ENCODE measurements at regions not wholly inside any gene's neighbourhood (a gene's known extent, or its start where the extent isn't known, plus 50 kb on each side); places are given as distances from the start of the nearest gene placed in this dataset.

DNA sequence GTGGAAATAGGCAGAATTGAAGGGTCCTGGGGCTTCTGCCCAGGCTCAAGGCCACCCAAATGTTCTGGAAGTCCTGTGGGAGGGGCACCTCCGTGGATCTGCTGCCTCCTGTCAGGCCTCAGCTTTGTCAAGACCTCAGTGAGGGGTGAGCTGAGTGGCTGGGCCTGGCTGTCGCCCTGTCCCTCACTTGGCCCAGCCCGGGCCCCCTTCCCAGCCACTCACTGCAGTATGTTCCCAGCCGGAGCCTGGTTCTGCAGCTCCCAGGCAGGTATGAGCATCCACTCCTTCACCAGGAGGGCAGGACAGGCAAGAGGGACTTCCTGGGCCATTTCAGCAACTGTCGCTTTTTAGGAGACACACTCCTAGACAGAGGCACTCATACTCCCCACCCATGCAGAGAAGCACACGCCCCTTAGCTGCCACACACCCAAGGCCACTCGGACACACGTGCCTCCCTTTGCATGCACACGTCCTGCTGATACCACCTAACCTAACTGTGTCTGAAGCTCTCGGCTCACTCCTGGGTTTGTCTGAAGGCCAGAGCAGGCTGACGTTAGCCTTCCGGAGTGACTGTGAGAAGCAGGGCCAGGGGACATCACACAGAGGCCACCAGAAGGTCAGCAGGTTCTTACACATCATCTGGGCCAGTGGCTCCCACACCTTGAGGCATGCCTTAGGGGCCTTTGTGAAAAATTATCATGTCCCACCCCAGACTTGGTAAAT, 72.2 kb upstream of the COL13A1 start:
- POLR2A ChIA-PET: interaction anchor here (1.9 kb wide), 1 partner anchor 31 kb away, joined by 11 read pairs; no protein-coding TSS in a partner anchor
- DNase-seq (ENCODE audit: low read depth, low spot score): no peak
- H3K27me3 ChIP-seq (ENCODE audit: control insufficient read depth, insufficient read depth, low read length): peaks cover 8% of the 10 kb centered on the region
- no peak overlapping the region for H3K4me3 ChIP-seq (ENCODE audit: low read depth, low read length)
- H3K9me3 ChIP-seq (ENCODE audit: control insufficient read depth, insufficient read depth, low read length): no peaks in the 10 kb centered on the region
- CTCF ChIA-PET: interaction anchor here (1.6 to 6.5 kb wide), 5 partner anchors 9 to 185 kb away, joined by 3 to 44 read pairs (median 13); no protein-coding TSS in a partner anchor
- H3K27ac ChIP-seq (ENCODE audit: low read depth, low read length): no peak overlapping the region
- TF ChIP-seq, protein P1, sequence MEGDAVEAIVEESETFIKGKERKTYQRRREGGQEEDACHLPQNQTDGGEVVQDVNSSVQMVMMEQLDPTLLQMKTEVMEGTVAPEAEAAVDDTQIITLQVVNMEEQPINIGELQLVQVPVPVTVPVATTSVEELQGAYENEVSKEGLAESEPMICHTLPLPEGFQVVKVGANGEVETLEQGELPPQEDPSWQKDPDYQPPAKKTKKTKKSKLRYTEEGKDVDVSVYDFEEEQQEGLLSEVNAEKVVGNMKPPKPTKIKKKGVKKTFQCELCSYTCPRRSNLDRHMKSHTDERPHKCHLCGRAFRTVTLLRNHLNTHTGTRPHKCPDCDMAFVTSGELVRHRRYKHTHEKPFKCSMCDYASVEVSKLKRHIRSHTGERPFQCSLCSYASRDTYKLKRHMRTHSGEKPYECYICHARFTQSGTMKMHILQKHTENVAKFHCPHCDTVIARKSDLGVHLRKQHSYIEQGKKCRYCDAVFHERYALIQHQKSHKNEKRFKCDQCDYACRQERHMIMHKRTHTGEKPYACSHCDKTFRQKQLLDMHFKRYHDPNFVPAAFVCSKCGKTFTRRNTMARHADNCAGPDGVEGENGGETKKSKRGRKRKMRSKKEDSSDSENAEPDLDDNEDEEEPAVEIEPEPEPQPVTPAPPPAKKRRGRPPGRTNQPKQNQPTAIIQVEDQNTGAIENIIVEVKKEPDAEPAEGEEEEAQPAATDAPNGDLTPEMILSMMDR (IDR thresholded peaks at IDR 0.05; ENCODE audit: low read depth, low read length): no peak

DNA sequence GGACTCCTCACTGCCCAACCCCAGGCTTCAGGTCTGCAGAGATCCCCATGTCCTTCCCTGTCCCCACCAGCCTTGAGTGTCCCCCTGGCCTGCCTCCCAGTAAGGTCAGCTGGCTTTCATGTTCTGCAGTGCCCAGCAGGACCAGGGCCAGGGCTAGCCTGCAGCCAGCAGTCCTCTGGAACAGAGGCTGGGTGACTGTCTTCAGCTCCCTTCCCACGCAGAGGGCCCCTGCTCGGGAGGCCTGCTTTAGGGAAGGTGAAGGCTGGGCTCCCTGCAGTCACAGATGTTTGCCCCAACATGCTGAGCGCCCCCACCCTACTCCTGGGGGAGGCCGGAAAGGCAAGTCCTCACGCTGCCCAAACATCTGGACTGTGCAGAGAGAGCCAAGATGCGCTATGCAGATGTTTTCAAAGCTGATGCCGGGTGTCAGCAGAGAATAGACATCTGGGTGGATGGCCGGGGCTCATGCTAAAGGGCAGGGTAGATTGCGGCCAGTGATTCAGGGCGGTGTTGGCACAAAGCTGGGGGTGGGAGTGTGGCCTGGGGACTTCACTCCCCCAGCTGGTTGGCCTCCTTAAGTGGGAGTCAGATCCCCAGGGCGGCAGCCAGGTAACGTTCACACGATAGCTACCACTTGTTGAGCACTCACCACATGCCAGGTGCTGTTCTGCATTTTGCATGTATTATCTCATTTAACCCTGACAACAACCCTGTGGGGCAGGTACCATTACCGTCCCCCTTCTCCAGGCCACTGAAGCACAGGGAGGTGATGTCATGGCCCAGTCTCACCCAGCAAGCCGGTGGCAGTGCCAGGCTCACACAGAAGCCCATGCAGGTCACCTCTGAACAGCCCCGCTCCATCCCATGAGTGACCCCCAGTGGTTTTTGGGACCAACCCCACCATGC, 71.2 kb upstream of the COL13A1 start:
- Histone ChIP-seq H3K27ac (ENCODE audit: low read depth, low read length) (peak overlapping the region; percentile 87), H3K9me3 (ENCODE audit: control insufficient read depth, insufficient read depth, low read length) (no peaks in the 10 kb centered on the region), H3K4me3 (ENCODE audit: low read depth, low read length) (no peak overlapping the region), H3K27me3 (ENCODE audit: control insufficient read depth, insufficient read depth, low read length) (no peaks in the 10 kb centered on the region)
- peak; percentile 64 for DNase-seq (ENCODE audit: low read depth, low spot score)
- ChIA-PET CTCF (interaction anchor here (0.6 to 6.5 kb wide), 6 partner anchors 8 to 184 kb away, joined by 3 to 44 read pairs (median 8); no protein-coding TSS in a partner anchor), POLR2A (interaction anchor here (0.8 to 1.9 kb wide), 3 partner anchors 10 to 44 kb away, joined by 4 to 11 read pairs (median 5); no protein-coding TSS in a partner anchor)
- TF ChIP-seq, protein P1 (IDR thresholded peaks at IDR 0.05; ENCODE audit: low read depth, low read length): no peak

DNA sequence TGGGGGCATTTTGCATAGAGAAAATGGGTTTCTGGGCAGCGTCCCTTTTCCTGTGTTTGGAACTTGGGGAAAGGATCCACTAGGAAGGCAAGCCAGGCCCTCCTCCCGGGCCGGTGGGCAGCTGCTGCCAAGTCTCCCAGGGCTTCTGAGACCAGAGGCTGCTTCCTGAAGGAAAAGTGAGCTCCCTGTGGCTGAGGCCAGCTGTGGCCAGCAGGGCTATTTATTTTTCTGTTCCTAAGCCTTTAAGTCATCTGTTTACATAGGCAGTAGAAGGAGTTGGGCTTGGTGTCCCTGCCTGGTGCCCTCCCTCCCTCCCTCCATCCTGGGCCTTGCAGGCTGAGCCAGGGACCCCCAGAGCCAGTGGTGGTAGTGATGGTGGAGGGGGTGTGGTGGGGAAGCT, 70.5 kb upstream of the COL13A1 start:
- TF ChIP-seq, protein P1 (IDR thresholded peaks at IDR 0.05; ENCODE audit: low read depth, low read length): peak; percentile 20
- Histone ChIP-seq H3K27ac (ENCODE audit: low read depth, low read length) (peak overlapping the region; percentile 87), H3K27me3 (ENCODE audit: control insufficient read depth, insufficient read depth, low read length) (no peaks in the 10 kb centered on the region), H3K9me3 (ENCODE audit: control insufficient read depth, insufficient read depth, low read length) (no peaks in the 10 kb centered on the region), H3K4me3 (ENCODE audit: low read depth, low read length) (no peak overlapping the region)
- POLR2A ChIA-PET: interaction anchor here (0.7 to 1.9 kb wide), 6 partner anchors 9 to 45 kb away, joined by 3 to 11 read pairs (median 4); no protein-coding TSS in a partner anchor
- DNase-seq (ENCODE audit: low read depth, low spot score): peak; percentile 83
- CTCF ChIA-PET: interaction anchor here (0.6 to 2.3 kb wide), 8 partner anchors 8 to 218 kb away, joined by 3 to 13 read pairs (median 4); no protein-coding TSS in a partner anchor

DNA sequence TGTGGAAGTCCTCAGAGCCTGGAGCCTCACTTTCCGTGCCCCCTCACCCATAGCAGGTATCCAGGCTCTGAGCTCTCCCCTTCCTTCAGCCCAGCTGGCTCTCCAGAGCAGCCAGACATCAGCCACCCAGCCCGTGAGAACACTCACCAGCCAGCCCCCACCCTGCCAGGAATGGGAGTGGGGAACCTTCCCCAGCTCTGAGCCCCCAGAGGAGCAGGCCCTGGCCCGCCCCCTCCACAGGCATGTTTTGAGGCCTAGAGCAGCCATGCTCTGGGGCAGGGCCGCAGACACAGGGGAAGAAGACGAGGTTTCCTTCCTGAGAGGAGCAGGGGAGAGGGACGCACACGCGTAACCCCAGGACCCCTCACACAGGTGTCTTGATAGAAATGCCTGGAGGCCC, 70.0 kb upstream of the COL13A1 start:
- Histone ChIP-seq H3K4me3 (ENCODE audit: low read depth, low read length) (no peak overlapping the region), H3K27ac (ENCODE audit: low read depth, low read length) (peak overlapping the region; percentile 39), H3K9me3 (ENCODE audit: control insufficient read depth, insufficient read depth, low read length) (no peaks in the 10 kb centered on the region), H3K27me3 (ENCODE audit: control insufficient read depth, insufficient read depth, low read length) (no peaks in the 10 kb centered on the region)
- ChIA-PET POLR2A (interaction anchor here (0.7 to 1.9 kb wide), 6 partner anchors 8 to 45 kb away, joined by 3 to 11 read pairs (median 4); no protein-coding TSS in a partner anchor), CTCF (interaction anchor here (0.7 to 2.3 kb wide), 6 partner anchors 12 to 219 kb away, joined by 3 to 13 read pairs (median 4); no protein-coding TSS in a partner anchor)
- DNase-seq (ENCODE audit: low read depth, low spot score): no peak
- TF ChIP-seq, protein P1 (IDR thresholded peaks at IDR 0.05; ENCODE audit: low read depth, low read length): no peak
